Duodenal mucosa (tissue), 2 donors: ENCODE measurements at regions not wholly inside any gene's neighbourhood (a gene's known extent, or its start where the extent isn't known, plus 50 kb on each side); places are given as distances from the start of the nearest gene placed in this dataset.

ENCODE experiments used
- H3K27ac ChIP-seq: one replicate; pipeline ENCODE4 v1.7.0; 2013; ENCODE audit warnings: low read depth, low read length
- H3K27me3 ChIP-seq, 2 donors: one replicate each; pipeline ENCODE4 v1.7.0; 2013; ENCODE audit warnings: low read length in 2 of 2, control low read depth in 1 of 2; ENCODE audit not compliant: insufficient read depth in 2 of 2, control insufficient read depth in 1 of 2
- H3K36me3 ChIP-seq, 2 donors: one replicate each; pipeline ENCODE4 v1.7.0; 2013; ENCODE audit warnings: low read length in 2 of 2, control low read depth in 1 of 2; ENCODE audit not compliant: insufficient read depth in 2 of 2, control insufficient read depth in 1 of 2
- H3K4me1 ChIP-seq, 2 donors: one replicate each; pipeline ENCODE4 v1.7.0; 2013; ENCODE audit warnings: low read length in 2 of 2, control low read depth in 1 of 2; ENCODE audit not compliant: insufficient read depth in 2 of 2, control insufficient read depth in 1 of 2
- H3K4me3 ChIP-seq, 2 donors: one replicate each; pipeline ENCODE4 v1.7.0; 2013; ENCODE audit warnings: low read length in 2 of 2, low read depth in 1 of 2
- H3K9ac ChIP-seq, 2 donors: one replicate each; pipeline ENCODE4 v1.7.0; 2013; ENCODE audit warnings: low read length in 2 of 2, low read depth in 1 of 2
- H3K9me3 ChIP-seq, 2 donors: one replicate each; pipeline ENCODE4 v1.7.0; 2013; ENCODE audit warnings: low read length in 2 of 2, control low read depth in 1 of 2; ENCODE audit not compliant: control insufficient read depth in 1 of 2

- Histone ChIP-seq H3K4me1 (peaks cover 0 to 15% of the 10 kb centered on the region in 2 donors), H3K4me3 (no peak overlapping the region), H3K36me3 (peaks cover 0 to 3% of the 10 kb centered on the region in 2 donors), H3K27me3 (no peaks in the 10 kb centered on the region), H3K9ac (no peak overlapping the region), H3K27ac (no peak overlapping the region), H3K9me3 (no peaks in the 10 kb centered on the region)
Measured at GRCh38 chr7:131020759-131021261, 286.8 kb upstream of the KLF14 start.

- no peak overlapping the region for H3K4me3 ChIP-seq
- H3K36me3 ChIP-seq = peaks cover 0 to 3% of the 10 kb centered on the region in 2 donors
- peaks cover 0 to 15% of the 10 kb centered on the region in 2 donors for H3K4me1 ChIP-seq
- H3K9ac ChIP-seq = no peak overlapping the region
- H3K9me3 ChIP-seq = no peaks in the 10 kb centered on the region
- no peaks in the 10 kb centered on the region for H3K27me3 ChIP-seq
- H3K27ac ChIP-seq = no peak overlapping the region
Measured at GRCh38 chr7:131021460-131021859, 287.5 kb upstream of the KLF14 start.

DNA sequence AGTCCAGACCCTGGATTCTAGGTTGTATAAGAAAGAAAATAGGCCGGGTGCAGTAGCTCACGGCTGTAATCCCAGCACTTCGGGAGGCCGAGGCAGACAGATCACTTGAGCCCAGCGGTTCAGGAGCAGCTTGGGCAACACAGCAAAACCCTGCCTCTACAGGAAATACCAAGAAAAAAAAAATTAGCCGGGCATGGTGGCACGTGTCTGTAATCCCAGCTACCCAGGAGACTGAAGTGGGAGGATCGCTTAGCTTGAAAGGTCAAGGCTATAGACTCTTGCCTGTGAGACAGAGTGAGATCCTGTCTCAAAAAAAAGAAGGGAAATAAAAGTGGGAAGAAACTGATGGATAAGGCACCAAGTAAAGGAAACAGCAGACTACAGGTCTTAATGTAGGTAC, 287.9 kb upstream of the KLF14 start:
- H3K4me3 ChIP-seq = no peak overlapping the region
- no peaks in the 10 kb centered on the region for H3K9me3 ChIP-seq
- no peaks in the 10 kb centered on the region for H3K27me3 ChIP-seq
- peaks cover 0 to 15% of the 10 kb centered on the region in 2 donors for H3K4me1 ChIP-seq
- H3K9ac ChIP-seq = no peak overlapping the region
- no peak overlapping the region for H3K27ac ChIP-seq
- peaks cover 0 to 3% of the 10 kb centered on the region in 2 donors for H3K36me3 ChIP-seq

- Histone ChIP-seq H3K27me3 (no peaks in the 10 kb centered on the region), H3K9ac (no peak overlapping the region), H3K36me3 (peaks cover 0 to 3% of the 10 kb centered on the region in 2 donors), H3K9me3 (no peaks in the 10 kb centered on the region), H3K4me1 (peaks cover 7 to 8% of the 10 kb centered on the region in 2 donors), H3K27ac (no peak overlapping the region), H3K4me3 (no peak overlapping the region)
Measured at GRCh38 chr7:131026297-131027000, 292.4 kb upstream of the KLF14 start.

GRCh38 chr7:131027287-131027773, 293.3 kb upstream of the KLF14 start:
- H3K4me3 ChIP-seq = no peak overlapping the region
- no peaks in the 10 kb centered on the region for H3K27me3 ChIP-seq
- H3K9ac ChIP-seq = no peak overlapping the region
- H3K36me3 ChIP-seq = peaks cover 0 to 3% of the 10 kb centered on the region in 2 donors
- H3K27ac ChIP-seq = no peak overlapping the region
- H3K9me3 ChIP-seq = no peaks in the 10 kb centered on the region
- H3K4me1 ChIP-seq = peaks cover 0 to 7% of the 10 kb centered on the region in 2 donors

DNA sequence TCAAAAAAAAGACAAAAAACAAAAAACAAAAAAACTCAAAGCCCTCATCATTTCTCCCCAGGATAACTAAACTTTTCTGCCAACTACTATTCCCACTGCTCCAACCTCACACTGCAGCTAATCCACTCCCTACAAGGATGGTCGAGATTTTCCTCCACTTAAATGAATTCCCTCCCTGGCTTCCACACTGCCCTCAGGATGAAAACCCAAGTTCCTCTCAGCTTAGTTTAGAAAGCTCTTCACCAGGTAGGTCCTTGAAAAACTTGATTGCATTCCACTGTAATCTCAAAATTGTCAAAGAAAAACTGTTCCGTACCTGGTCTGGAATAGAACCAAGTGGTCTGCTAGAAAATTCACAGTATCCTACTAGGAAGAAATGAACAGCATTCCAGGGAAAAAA, 294.3 kb upstream of the KLF14 start:
- H3K36me3 ChIP-seq = peaks cover 0 to 2% of the 10 kb centered on the region in 2 donors
- no peak overlapping the region for H3K27ac ChIP-seq
- peaks cover 0 to 7% of the 10 kb centered on the region in 2 donors for H3K4me1 ChIP-seq
- H3K9ac ChIP-seq = no peak overlapping the region
- no peaks in the 10 kb centered on the region for H3K27me3 ChIP-seq
- no peak overlapping the region for H3K4me3 ChIP-seq
- H3K9me3 ChIP-seq = no peaks in the 10 kb centered on the region

DNA sequence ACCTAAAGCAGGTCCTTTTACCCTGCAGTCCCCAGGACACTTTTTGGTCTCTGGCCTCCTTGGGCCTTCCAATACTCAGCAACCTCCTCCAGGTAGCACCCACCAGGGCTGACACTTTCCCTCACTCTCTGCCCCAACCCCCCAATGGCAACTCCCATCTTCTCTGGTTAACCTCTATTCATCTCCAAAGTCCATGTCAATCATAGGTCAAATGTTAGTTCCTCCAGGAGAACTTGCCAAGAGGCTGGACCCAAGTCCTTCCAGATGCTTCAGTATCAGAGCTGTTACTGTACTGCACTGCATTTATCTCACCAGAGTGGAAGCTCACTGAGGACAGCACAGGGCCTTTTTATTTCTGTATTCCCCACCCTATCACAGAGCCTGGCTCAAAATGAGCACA, 295.0 kb upstream of the KLF14 start:
- Histone ChIP-seq H3K9me3 (no peaks in the 10 kb centered on the region), H3K4me1 (peaks cover 0 to 7% of the 10 kb centered on the region in 2 donors), H3K4me3 (no peak overlapping the region), H3K27me3 (no peaks in the 10 kb centered on the region), H3K9ac (no peak overlapping the region), H3K36me3 (no peaks in the 10 kb centered on the region), H3K27ac (no peak overlapping the region)

DNA sequence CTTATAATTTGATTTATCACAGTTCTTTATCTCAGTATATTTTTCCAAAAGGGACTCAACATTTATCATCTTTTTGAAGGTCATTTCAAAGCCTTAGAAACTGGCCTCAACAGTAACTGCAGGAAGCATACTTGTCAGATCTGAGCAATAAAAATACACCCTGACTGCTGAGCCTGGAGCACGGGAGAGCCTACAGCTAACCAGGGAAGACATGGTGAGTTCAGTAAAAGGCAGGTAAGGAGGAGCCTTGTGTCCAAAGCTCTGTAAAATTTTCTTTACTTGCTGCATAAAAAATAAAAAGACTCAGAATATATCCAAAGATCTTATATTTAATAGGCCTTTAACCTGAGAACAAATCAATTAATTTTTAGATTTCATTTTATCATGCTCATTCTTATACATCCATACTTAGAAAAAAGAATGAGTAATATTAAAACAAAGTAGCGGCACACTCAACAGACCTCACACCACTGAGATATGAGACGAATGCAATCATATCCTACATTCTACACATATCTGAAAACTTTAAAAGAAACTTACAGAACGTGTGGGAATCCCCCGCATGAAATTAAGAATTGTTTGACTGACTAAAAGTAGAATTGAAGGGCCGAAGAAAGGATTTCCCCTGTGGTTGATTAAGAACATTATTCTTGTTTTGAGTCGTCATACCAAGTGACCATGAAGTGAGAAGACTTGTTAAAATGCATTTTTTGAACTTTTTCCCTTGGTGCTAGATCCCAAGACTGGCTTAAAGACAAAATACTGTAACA, 296.4 kb upstream of the MKLN1 start:
- H3K36me3 ChIP-seq = no peaks in the 10 kb centered on the region
- H3K27ac ChIP-seq = no peak overlapping the region
- peaks cover 0 to 7% of the 10 kb centered on the region in 2 donors for H3K4me1 ChIP-seq
- H3K4me3 ChIP-seq = no peak overlapping the region
- H3K9me3 ChIP-seq = no peaks in the 10 kb centered on the region
- no peaks in the 10 kb centered on the region for H3K27me3 ChIP-seq
- H3K9ac ChIP-seq = no peak overlapping the region

DNA sequence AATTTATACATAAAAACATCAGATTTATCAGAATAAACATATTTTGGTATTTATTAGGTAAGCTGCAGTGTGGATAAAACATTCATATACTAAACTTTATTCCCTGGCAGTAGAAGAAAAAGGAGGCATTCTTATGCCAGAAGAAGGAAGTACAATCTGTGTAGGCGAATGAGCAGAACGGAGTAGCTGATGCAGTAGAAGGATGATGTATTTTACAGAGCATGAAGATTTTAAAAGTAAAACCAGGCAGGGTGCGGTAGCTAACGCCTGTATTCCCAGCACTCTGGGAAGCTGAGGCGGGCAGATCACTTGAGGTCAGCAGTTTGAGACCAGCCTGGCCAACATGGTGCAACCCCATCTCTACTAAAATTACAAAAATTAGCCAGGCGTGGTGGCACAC, 294.9 kb upstream of the MKLN1 start:
- Histone ChIP-seq H3K36me3 (no peaks in the 10 kb centered on the region), H3K4me3 (no peak overlapping the region), H3K27me3 (no peaks in the 10 kb centered on the region), H3K9ac (no peak overlapping the region), H3K27ac (no peak overlapping the region), H3K9me3 (no peaks in the 10 kb centered on the region), H3K4me1 (no peaks in the 10 kb centered on the region)

- Histone ChIP-seq H3K27me3 (no peaks in the 10 kb centered on the region), H3K4me3 (no peak overlapping the region), H3K27ac (no peak overlapping the region), H3K9ac (no peak overlapping the region), H3K9me3 (no peaks in the 10 kb centered on the region), H3K36me3 (no peaks in the 10 kb centered on the region), H3K4me1 (no peaks in the 10 kb centered on the region)
Measured at GRCh38 chr7:131034166-131034881, 293.4 kb upstream of the MKLN1 start.
